Effector memory CD8-positive, alpha-beta T cell (primary cell): ENCODE measurements at regions not wholly inside any gene's neighbourhood (a gene's known extent, or its start where the extent isn't known, plus 50 kb on each side); places are given as distances from the start of the nearest gene placed in this dataset.

ENCODE experiments used
- ATAC-seq: fragments of 150-1000 bp; cut with Tn5 transposase; replicated peaks from 2 replicates; pipeline ENCODE4 v1.10.0; 2021; ENCODE audit warnings: mild to moderate bottlenecking, moderate library complexity
- DNase-seq, 3 experiments: peaks; one replicate each; pipeline ENCODE4 v3.0.0; 2021
- H3K27ac Mint-ChIP-seq, 2 donors: one replicate each; pipeline ENCODE4 v1.8.0; 2022; ENCODE audit warnings: mild to moderate bottlenecking in 2 of 2, mixed read lengths in 2 of 2, moderate library complexity in 2 of 2
- H3K27me3 Mint-ChIP-seq, 2 donors: one replicate each; pipeline ENCODE4 v1.8.0; 2022; ENCODE audit warnings: mixed read lengths in 2 of 2
- H3K36me3 Mint-ChIP-seq: one replicate; pipeline ENCODE4 v1.8.0; 2022; ENCODE audit warnings: mild to moderate bottlenecking, moderate library complexity, mixed read lengths; ENCODE audit not compliant: insufficient read depth
- H3K4me1 Mint-ChIP-seq, 2 donors: one replicate each; pipeline ENCODE4 v1.8.0; 2022; ENCODE audit warnings: low read depth in 2 of 2, mixed read lengths in 2 of 2
- H3K4me3 Mint-ChIP-seq, 2 donors: one replicate each; pipeline ENCODE4 v1.8.0; 2022; ENCODE audit warnings: mild to moderate bottlenecking in 2 of 2, mixed read lengths in 2 of 2, moderate library complexity in 2 of 2
- H3K9me3 Mint-ChIP-seq, 2 donors: one replicate each; pipeline ENCODE4 v1.8.0; 2022; ENCODE audit warnings: mixed read lengths in 2 of 2

GRCh38 chr7:33757563-33758165 lies 147.7 kb upstream of the BMPER start:
- ATAC-seq (no peak), DNase-seq (no peak)
- no peaks in the 10 kb centered on the region for H3K27me3 Mint-ChIP-seq

GRCh38 chr7:33760146-33760545 lies 145.2 kb upstream of the BMPER start:
- no peaks in the 10 kb centered on the region for H3K27me3 Mint-ChIP-seq
- ATAC-seq (no peak), DNase-seq (no peak)
- H3K4me3 Mint-ChIP-seq, result no peak overlapping the region
- H3K9me3 Mint-ChIP-seq, result no peaks in the 10 kb centered on the region
- no peak overlapping the region for H3K27ac Mint-ChIP-seq
- peaks cover 0 to 4% of the 10 kb centered on the region in 2 donors for H3K4me1 Mint-ChIP-seq
- peaks cover 2% of the 10 kb centered on the region for H3K36me3 Mint-ChIP-seq

More at GRCh38 chr7:33757563-33758165, 147.7 kb upstream of the BMPER start:
- no peaks in the 10 kb centered on the region for H3K36me3 Mint-ChIP-seq
- H3K4me1 Mint-ChIP-seq, result peaks cover 0 to 4% of the 10 kb centered on the region in 2 donors
- H3K4me3 Mint-ChIP-seq, result no peak overlapping the region
- no peak overlapping the region for H3K27ac Mint-ChIP-seq
- H3K9me3 Mint-ChIP-seq, result no peaks in the 10 kb centered on the region

GRCh38 chr7:33760834-33761233 lies 144.5 kb upstream of the BMPER start:
- Mint-ChIP-seq H3K4me3 (no peak overlapping the region), H3K27ac (no peak overlapping the region), H3K36me3 (peaks cover 2% of the 10 kb centered on the region), H3K4me1 (peaks cover 0 to 4% of the 10 kb centered on the region in 2 donors), H3K27me3 (no peaks in the 10 kb centered on the region), H3K9me3 (no peaks in the 10 kb centered on the region)
- DNase-seq (no peak), ATAC-seq (no peak)

- Mint-ChIP-seq H3K27ac (peak overlapping the region in 1 of 2 donors; percentile 41), H3K4me1 (peaks cover 0 to 4% of the 10 kb centered on the region in 2 donors), H3K9me3 (no peaks in the 10 kb centered on the region), H3K36me3 (peaks cover 2% of the 10 kb centered on the region), H3K4me3 (no peak overlapping the region), H3K27me3 (no peaks in the 10 kb centered on the region)
- ATAC-seq, result no peak
- DNase-seq, result no peak
These were observed 143.8 kb upstream of the BMPER start for GRCh38 chr7:33761449-33762080.

- peak overlapping the region in 1 of 2 donors; percentile 41 for H3K27ac Mint-ChIP-seq
- ATAC-seq (no peak), DNase-seq (no peak)
- no peak overlapping the region for H3K4me3 Mint-ChIP-seq
- no peaks in the 10 kb centered on the region for H3K27me3 Mint-ChIP-seq
- no peaks in the 10 kb centered on the region for H3K9me3 Mint-ChIP-seq
- peaks cover 2% of the 10 kb centered on the region for H3K36me3 Mint-ChIP-seq
- peaks cover 0 to 4% of the 10 kb centered on the region in 2 donors for H3K4me1 Mint-ChIP-seq
These were observed 143.0 kb upstream of the BMPER start for GRCh38 chr7:33762151-33762910.

GRCh38 chr7:33762911-33763306 lies 142.4 kb upstream of the BMPER start:
- Mint-ChIP-seq H3K9me3 (no peaks in the 10 kb centered on the region), H3K4me1 (peaks cover 0 to 4% of the 10 kb centered on the region in 2 donors), H3K27me3 (no peaks in the 10 kb centered on the region), H3K36me3 (peaks cover 2% of the 10 kb centered on the region), H3K27ac (no peak overlapping the region), H3K4me3 (no peak overlapping the region)
- ATAC-seq, result no peak
- DNase-seq, result no peak

GRCh38 chr7:33764752-33765451 lies 140.4 kb upstream of the BMPER start:
- H3K36me3 Mint-ChIP-seq, result peaks cover 6% of the 10 kb centered on the region
- no peak overlapping the region for H3K27ac Mint-ChIP-seq
- no peaks in the 10 kb centered on the region for H3K27me3 Mint-ChIP-seq
- H3K4me1 Mint-ChIP-seq, result no peaks in the 10 kb centered on the region
- ATAC-seq, result no peak
- H3K4me3 Mint-ChIP-seq, result no peak overlapping the region
- no peaks in the 10 kb centered on the region for H3K9me3 Mint-ChIP-seq
- DNase-seq, result no peak

- H3K4me1 Mint-ChIP-seq, result no peaks in the 10 kb centered on the region
- ATAC-seq (no peak), DNase-seq (no peak)
- no peaks in the 10 kb centered on the region for H3K9me3 Mint-ChIP-seq
- peaks cover 6% of the 10 kb centered on the region for H3K36me3 Mint-ChIP-seq
- H3K4me3 Mint-ChIP-seq, result no peak overlapping the region
- H3K27ac Mint-ChIP-seq, result no peak overlapping the region
- H3K27me3 Mint-ChIP-seq, result no peaks in the 10 kb centered on the region
These were observed 138.9 kb upstream of the BMPER start for GRCh38 chr7:33766405-33766804.

GRCh38 chr7:33769930-33770329 lies 135.4 kb upstream of the BMPER start:
- Mint-ChIP-seq H3K4me1 (no peaks in the 10 kb centered on the region), H3K4me3 (no peak overlapping the region), H3K36me3 (peaks cover 3% of the 10 kb centered on the region), H3K9me3 (no peaks in the 10 kb centered on the region), H3K27ac (no peak overlapping the region), H3K27me3 (no peaks in the 10 kb centered on the region)
- ATAC-seq (no peak), DNase-seq (no peak)

- ATAC-seq (no peak), DNase-seq (no peak)
- peaks cover 3% of the 10 kb centered on the region for H3K36me3 Mint-ChIP-seq
- H3K27me3 Mint-ChIP-seq, result no peaks in the 10 kb centered on the region
- H3K27ac Mint-ChIP-seq, result no peak overlapping the region
- H3K4me1 Mint-ChIP-seq, result no peaks in the 10 kb centered on the region
- H3K4me3 Mint-ChIP-seq, result no peak overlapping the region
- H3K9me3 Mint-ChIP-seq, result no peaks in the 10 kb centered on the region
These were observed 134.8 kb upstream of the BMPER start for GRCh38 chr7:33770576-33770975.

GRCh38 chr7:33771422-33771821 lies 133.9 kb upstream of the BMPER start:
- no peaks in the 10 kb centered on the region for H3K9me3 Mint-ChIP-seq
- H3K4me3 Mint-ChIP-seq, result no peak overlapping the region
- H3K36me3 Mint-ChIP-seq, result peaks cover 3% of the 10 kb centered on the region
- H3K27me3 Mint-ChIP-seq, result no peaks in the 10 kb centered on the region
- H3K4me1 Mint-ChIP-seq, result no peaks in the 10 kb centered on the region
- ATAC-seq (no peak), DNase-seq (no peak)
- no peak overlapping the region for H3K27ac Mint-ChIP-seq

- H3K4me1 Mint-ChIP-seq, result no peaks in the 10 kb centered on the region
- no peak overlapping the region for H3K27ac Mint-ChIP-seq
- DNase-seq (no peak), ATAC-seq (no peak)
- no peaks in the 10 kb centered on the region for H3K9me3 Mint-ChIP-seq
- no peak overlapping the region for H3K4me3 Mint-ChIP-seq
- peaks cover 3% of the 10 kb centered on the region for H3K36me3 Mint-ChIP-seq
- H3K27me3 Mint-ChIP-seq, result no peaks in the 10 kb centered on the region
These were observed 132.3 kb upstream of the BMPER start for GRCh38 chr7:33773053-33773452.

GRCh38 chr7:33774762-33775523 lies 130.4 kb upstream of the BMPER start:
- H3K4me1 Mint-ChIP-seq, result no peaks in the 10 kb centered on the region
- DNase-seq (no peak), ATAC-seq (no peak)
- no peaks in the 10 kb centered on the region for H3K36me3 Mint-ChIP-seq
- peaks cover 0 to 2% of the 10 kb centered on the region in 2 donors for H3K27me3 Mint-ChIP-seq
- no peaks in the 10 kb centered on the region for H3K9me3 Mint-ChIP-seq
- no peak overlapping the region for H3K27ac Mint-ChIP-seq
- H3K4me3 Mint-ChIP-seq, result no peak overlapping the region
